HK-2 (cell line): ENCODE measurements at regions not wholly inside any gene's neighbourhood (a gene's known extent, or its start where the extent isn't known, plus 50 kb on each side); places are given as distances from the start of the nearest gene placed in this dataset.
A peak's percentile ranks its signal among the peaks of the same experiment; 100 is the strongest.

Experiments used
- DNase-seq: peaks from one replicate; pipeline ENCODE4 v3.0.0-alpha.2; 2018; ENCODE audit not compliant: unreplicated experiment

- no peak for DNase-seq
Observed at GRCh38 chr14:57943541-57943940, 77.6 kb upstream of the SLC35F4 start.

GRCh38 chr14:57943038-57943437, 77.1 kb upstream of the SLC35F4 start:
- DNase-seq = no peak

GRCh38 chr14:57939084-57939483, 73.2 kb upstream of the SLC35F4 start:
- no peak for DNase-seq

- DNase-seq = no peak
Observed at GRCh38 chr14:57938533-57938932, 72.6 kb upstream of the SLC35F4 start.

GRCh38 chr14:57937676-57938075, 71.8 kb upstream of the SLC35F4 start:
- DNase-seq = no peak

GRCh38 chr14:57933349-57933748, 67.5 kb upstream of the SLC35F4 start:
- DNase-seq = peak; percentile 21

- peak; percentile 39 for DNase-seq
Observed at GRCh38 chr14:57930241-57930975, 64.5 kb upstream of the SLC35F4 start.

- DNase-seq = no peak
Observed at GRCh38 chr14:57928732-57929131, 62.8 kb upstream of the SLC35F4 start.

GRCh38 chr14:57921377-57921776, 55.5 kb upstream of the SLC35F4 start:
- DNase-seq = no peak

- DNase-seq = no peak
Observed at GRCh38 chr14:57918791-57919190, 52.9 kb upstream of the SLC35F4 start.
